Neural cell (in vitro differentiated cells): ENCODE measurements at regions not wholly inside any gene's neighbourhood (a gene's known extent, or its start where the extent isn't known, plus 50 kb on each side); places are given as distances from the start of the nearest gene placed in this dataset.

Source experiments
- EP300 ChIP-seq: fragments of 450-650 bp; conservative IDR thresholded peaks from 2 replicates; pipeline ENCODE4 v1.6.1; 2014; ENCODE audit warnings: antibody characterized with exemption, mild to moderate bottlenecking, moderate library complexity; ENCODE audit not compliant: poor library complexity, severe bottlenecking
- EZH2 ChIP-seq: fragments of 200-600, 300-800 bp; shearing (Covaris generic), sonication (generic); IDR thresholded peaks from 2 replicates; pipeline ENCODE4 v1.6.1; 2014; ENCODE audit warnings: antibody characterized with exemption, low read length, borderline replicate concordance, mild to moderate bottlenecking; ENCODE audit not compliant: insufficient read depth, poor library complexity, severe bottlenecking
- MXI1 ChIP-seq: fragments of 450-650 bp; conservative IDR thresholded peaks from 2 replicates; pipeline ENCODE4 v1.6.1; 2014; ENCODE audit warnings: antibody characterized with exemption, mild to moderate bottlenecking; ENCODE audit not compliant: poor library complexity, severe bottlenecking
- POLR2AphosphoS5 ChIP-seq: IDR thresholded peaks from 2 replicates; pipeline ENCODE4 v1.6.1; 2012
- RAD21 ChIP-seq: fragments of 450-650 bp; conservative IDR thresholded peaks from 2 replicates; pipeline ENCODE4 v1.6.1; 2014; ENCODE audit warnings: antibody characterized with exemption, mild to moderate bottlenecking, moderate library complexity
- REST ChIP-seq: IDR thresholded peaks from 2 replicates; pipeline ENCODE4 v1.6.1; 2012; ENCODE audit warnings: borderline replicate concordance
- SMC3 ChIP-seq: fragments of 450-650 bp; conservative IDR thresholded peaks from 2 replicates; pipeline ENCODE4 v1.6.1; 2014; ENCODE audit warnings: antibody characterized with exemption, mild to moderate bottlenecking, moderate library complexity; ENCODE audit not compliant: poor library complexity
- TAF1 ChIP-seq: IDR thresholded peaks from 2 replicates; pipeline ENCODE4 v1.6.1; 2012; ENCODE audit warnings: low read depth
- TF ChIP-seq, protein P1 (sequence below): fragments of 450-650 bp; IDR thresholded peaks from 2 replicates; pipeline ENCODE4 v1.5.1; 2014; ENCODE audit warnings: antibody characterized with exemption, mild to moderate bottlenecking, moderate library complexity; ENCODE audit not compliant: poor library complexity, severe bottlenecking

DNA sequence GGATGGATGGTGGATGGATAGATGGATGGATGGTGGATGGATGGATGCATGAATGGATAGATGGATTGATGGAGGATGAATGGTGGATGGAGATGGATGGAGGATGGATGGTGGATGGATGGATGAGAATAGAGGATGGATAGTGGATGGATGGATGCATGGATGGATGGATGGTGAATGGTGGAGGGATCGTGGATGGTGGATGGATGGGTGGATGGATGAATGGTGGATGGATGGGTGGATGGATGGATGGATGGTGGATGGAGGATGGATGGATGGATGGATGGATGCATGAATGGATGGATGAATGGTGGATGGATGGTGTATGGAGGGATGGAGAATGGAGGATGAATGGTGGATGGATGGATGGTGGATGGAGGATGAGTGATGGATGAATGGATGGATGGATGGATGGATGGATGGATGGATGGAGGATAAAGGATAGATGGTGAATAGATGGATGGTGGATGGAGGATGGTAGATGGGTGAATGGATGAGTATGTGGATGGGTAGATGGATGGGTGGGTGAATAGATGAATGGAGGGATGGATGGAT, 76.3 kb downstream of the PDGFA start:
- TF ChIP-seq, protein P1, sequence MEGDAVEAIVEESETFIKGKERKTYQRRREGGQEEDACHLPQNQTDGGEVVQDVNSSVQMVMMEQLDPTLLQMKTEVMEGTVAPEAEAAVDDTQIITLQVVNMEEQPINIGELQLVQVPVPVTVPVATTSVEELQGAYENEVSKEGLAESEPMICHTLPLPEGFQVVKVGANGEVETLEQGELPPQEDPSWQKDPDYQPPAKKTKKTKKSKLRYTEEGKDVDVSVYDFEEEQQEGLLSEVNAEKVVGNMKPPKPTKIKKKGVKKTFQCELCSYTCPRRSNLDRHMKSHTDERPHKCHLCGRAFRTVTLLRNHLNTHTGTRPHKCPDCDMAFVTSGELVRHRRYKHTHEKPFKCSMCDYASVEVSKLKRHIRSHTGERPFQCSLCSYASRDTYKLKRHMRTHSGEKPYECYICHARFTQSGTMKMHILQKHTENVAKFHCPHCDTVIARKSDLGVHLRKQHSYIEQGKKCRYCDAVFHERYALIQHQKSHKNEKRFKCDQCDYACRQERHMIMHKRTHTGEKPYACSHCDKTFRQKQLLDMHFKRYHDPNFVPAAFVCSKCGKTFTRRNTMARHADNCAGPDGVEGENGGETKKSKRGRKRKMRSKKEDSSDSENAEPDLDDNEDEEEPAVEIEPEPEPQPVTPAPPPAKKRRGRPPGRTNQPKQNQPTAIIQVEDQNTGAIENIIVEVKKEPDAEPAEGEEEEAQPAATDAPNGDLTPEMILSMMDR: no peak
- TF ChIP-seq EZH2 (no peak), POLR2AphosphoS5 (no peak), TAF1 (no peak), REST (no peak), EP300 (no peak), RAD21 (no peak), SMC3 (no peak), MXI1 (no peak)
